Peyer's patch (tissue), 4 donors: ENCODE measurements at regions not wholly inside any gene's neighbourhood (a gene's known extent, or its start where the extent isn't known, plus 50 kb on each side); places are given as distances from the start of the nearest gene placed in this dataset.

Source experiments
- CTCF ChIP-seq, 6 experiments: fragments of 450-650 bp in 4 of 6; fragments of 200-600 bp in 2 of 6; sonication (generic) in 1 of 6; IDR thresholded peaks; one replicate each; pipeline ENCODE4 v1.5.1; 2017 to 2019; ENCODE audit warnings: antibody characterized with exemption in 6 of 6, mild to moderate bottlenecking in 3 of 6, moderate library complexity in 1 of 6
- POLR2A ChIP-seq, 2 donors: fragments of 450-650 bp; IDR thresholded peaks; one replicate each; pipeline ENCODE4 v1.5.1; 2017; ENCODE audit warnings: antibody characterized with exemption in 2 of 2, mild to moderate bottlenecking in 2 of 2, moderate library complexity in 2 of 2

- TF ChIP-seq POLR2A (IDR thresholded peaks at IDR 0.05) (no peak), CTCF (IDR thresholded peaks at IDR 0.05) (no peak)
Measured at GRCh38 chr10:84826704-84827103, 498.3 kb downstream of the CCSER2 start.
